ENCODE measurements at regions not wholly inside any gene's neighbourhood (a gene's known extent, or its start where the extent isn't known, plus 50 kb on each side); places are given as distances from the start of the nearest gene placed in this dataset.

DNA sequence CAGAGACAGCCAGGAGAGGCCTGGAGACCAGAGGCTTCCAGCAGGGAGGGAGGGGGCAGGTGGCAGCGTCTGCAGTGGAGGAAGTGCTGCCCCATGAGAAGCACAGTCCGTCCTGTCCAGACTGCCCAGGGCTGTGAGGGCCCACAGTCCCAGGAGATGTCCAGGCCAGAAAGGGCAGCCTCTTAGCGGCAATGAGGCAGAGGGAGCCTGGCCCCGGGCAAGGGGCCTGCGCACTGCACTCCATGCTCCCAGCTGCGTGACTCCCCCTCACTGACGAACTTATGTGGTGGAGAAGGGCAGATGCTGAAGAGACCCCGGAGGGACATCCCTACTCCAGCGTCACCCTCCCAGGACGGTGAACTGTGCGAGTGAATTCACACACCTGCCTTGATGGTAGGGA lies 115.3 kb downstream of the SOX1 start:
- no peak overlapping the region for H3K27ac ChIP-seq
- intact Hi-C loops (cut with DNase I), result no loop called here
- H3K4me1 ChIP-seq, result peaks cover 3% of the 10 kb centered on the region
- H3K27me3 ChIP-seq, result no peaks in the 10 kb centered on the region
- H3K36me3 ChIP-seq, result no peaks in the 10 kb centered on the region
- TF ChIP-seq POLR2AphosphoS5 (IDR thresholded peaks at IDR 0.05; ENCODE audit: insufficient read depth in 1 of 2, low read depth in 1 of 2) (no peak), POLR2A (IDR thresholded peaks at IDR 0.05) (no peak)
- TF ChIP-seq, protein P1, sequence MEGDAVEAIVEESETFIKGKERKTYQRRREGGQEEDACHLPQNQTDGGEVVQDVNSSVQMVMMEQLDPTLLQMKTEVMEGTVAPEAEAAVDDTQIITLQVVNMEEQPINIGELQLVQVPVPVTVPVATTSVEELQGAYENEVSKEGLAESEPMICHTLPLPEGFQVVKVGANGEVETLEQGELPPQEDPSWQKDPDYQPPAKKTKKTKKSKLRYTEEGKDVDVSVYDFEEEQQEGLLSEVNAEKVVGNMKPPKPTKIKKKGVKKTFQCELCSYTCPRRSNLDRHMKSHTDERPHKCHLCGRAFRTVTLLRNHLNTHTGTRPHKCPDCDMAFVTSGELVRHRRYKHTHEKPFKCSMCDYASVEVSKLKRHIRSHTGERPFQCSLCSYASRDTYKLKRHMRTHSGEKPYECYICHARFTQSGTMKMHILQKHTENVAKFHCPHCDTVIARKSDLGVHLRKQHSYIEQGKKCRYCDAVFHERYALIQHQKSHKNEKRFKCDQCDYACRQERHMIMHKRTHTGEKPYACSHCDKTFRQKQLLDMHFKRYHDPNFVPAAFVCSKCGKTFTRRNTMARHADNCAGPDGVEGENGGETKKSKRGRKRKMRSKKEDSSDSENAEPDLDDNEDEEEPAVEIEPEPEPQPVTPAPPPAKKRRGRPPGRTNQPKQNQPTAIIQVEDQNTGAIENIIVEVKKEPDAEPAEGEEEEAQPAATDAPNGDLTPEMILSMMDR (IDR thresholded peaks at IDR 0.05), result no peak
- H3K4me3 ChIP-seq, result no peak overlapping the region
- H3K9me3 ChIP-seq, result no peaks in the 10 kb centered on the region
- no peak for DNase-seq (ENCODE audit: extremely low spot score in 2 of 2)

DNA sequence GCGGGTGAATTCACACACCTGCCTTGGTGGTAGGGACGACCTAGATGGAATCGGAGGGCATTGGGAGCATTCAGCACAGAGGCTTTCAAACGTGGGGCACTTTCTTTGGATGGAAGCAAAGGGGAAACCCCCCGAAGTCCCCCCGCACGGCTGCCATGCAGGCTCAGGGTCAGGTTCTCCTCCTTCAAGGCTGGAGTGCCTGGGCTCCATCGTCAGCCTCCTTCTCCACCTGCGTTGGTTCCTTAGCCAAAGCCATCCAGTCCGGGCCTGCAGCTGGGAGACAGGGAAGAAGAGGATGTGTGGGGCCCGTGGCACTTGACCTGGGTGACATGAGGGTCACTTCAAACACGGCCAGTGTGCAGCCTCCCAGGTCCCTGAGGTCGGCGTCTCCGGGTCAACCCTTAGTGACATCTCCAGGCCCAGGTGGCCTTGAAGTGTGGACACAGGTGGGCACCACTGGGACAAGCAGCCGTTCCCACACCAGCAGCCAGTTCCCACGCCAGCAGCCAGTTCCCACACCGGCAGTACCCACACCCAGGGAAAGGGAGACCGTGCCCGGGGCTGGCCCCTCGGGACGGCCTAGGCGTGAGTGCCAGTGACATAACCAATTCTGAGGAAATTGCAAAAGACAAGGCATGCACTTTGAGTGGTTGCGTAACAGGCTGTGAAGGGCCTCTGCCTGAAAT lies 116.0 kb downstream of the SOX1 start:
- no peaks in the 10 kb centered on the region for H3K36me3 ChIP-seq
- no peak for TF ChIP-seq POLR2AphosphoS5 (IDR thresholded peaks at IDR 0.05; ENCODE audit: insufficient read depth in 1 of 2, low read depth in 1 of 2)
- no peak for TF ChIP-seq POLR2A (IDR thresholded peaks at IDR 0.05)
- TF ChIP-seq, protein P1 (IDR thresholded peaks at IDR 0.05), result no peak
- no peaks in the 10 kb centered on the region for H3K9me3 ChIP-seq
- intact Hi-C loops (cut with DNase I), result no loop called here
- no peak overlapping the region for H3K27ac ChIP-seq
- no peaks in the 10 kb centered on the region for H3K27me3 ChIP-seq
- H3K4me3 ChIP-seq, result no peak overlapping the region
- no peaks in the 10 kb centered on the region for H3K4me1 ChIP-seq
- no peak for DNase-seq (ENCODE audit: extremely low spot score in 2 of 2)

DNA sequence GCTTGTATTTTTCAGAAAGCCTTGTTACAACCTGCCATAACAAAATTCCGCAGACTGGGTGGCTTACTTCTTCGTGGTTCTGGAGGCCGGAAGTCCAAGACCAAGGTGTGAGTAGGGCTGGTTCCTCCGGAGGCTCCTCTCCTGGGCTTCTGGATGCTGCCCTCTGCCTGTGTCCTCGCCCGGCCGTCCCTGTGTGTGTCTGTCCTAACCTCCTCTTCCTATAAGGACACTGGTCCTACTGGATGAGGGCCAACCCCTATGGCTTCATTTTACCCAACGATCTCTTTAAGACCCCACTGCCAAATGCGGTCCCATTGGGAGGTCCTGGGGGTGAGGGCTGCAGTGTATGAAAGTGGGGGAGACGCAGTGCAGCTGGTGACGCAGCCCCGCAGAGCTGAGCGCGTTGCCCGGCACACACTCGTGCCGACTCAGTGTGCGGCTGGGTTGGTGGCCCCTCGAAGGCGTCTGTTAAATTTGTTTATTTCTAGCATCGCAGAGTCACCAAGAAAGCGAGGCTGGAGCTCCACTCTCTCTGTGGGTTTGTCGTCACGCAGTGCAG lies 116.7 kb downstream of the SOX1 start:
- no peak for DNase-seq (ENCODE audit: extremely low spot score in 2 of 2)
- Histone ChIP-seq H3K9me3 (no peaks in the 10 kb centered on the region), H3K4me1 (no peaks in the 10 kb centered on the region), H3K27me3 (no peaks in the 10 kb centered on the region), H3K27ac (no peak overlapping the region), H3K36me3 (no peaks in the 10 kb centered on the region), H3K4me3 (no peak overlapping the region)
- intact Hi-C loops (cut with DNase I), result no loop called here
- TF ChIP-seq POLR2A (IDR thresholded peaks at IDR 0.05) (no peak), POLR2AphosphoS5 (IDR thresholded peaks at IDR 0.05; ENCODE audit: insufficient read depth in 1 of 2, low read depth in 1 of 2) (no peak)
- TF ChIP-seq, protein P1 (IDR thresholded peaks at IDR 0.05), result no peak

DNA sequence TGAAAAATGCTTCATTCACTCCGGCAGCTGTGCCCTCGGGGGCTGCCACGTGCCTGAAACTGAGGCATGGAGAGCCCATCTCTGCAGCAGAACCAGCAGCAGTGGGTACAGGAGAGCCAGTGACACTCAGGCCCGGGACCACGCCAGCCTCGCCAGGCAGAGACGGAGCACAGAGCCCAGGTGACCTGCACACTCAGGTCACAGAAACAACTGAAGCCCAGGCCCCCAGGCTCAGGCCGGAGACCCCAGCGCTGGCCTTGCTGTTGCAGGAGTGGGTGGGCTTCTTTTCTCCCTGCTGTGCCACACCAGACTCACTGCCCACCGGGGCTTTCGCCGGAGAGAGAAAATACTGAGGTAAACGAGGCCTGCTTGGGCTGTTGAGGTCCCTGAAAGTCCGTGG lies 117.3 kb downstream of the SOX1 start:
- no peaks in the 10 kb centered on the region for H3K36me3 ChIP-seq
- H3K27ac ChIP-seq, result no peak overlapping the region
- TF ChIP-seq POLR2A (IDR thresholded peaks at IDR 0.05), result no peak
- no peak for TF ChIP-seq POLR2AphosphoS5 (IDR thresholded peaks at IDR 0.05; ENCODE audit: insufficient read depth in 1 of 2, low read depth in 1 of 2)
- TF ChIP-seq, protein P1 (IDR thresholded peaks at IDR 0.05), result no peak
- DNase-seq (ENCODE audit: extremely low spot score in 2 of 2), result no peak
- no peaks in the 10 kb centered on the region for H3K27me3 ChIP-seq
- no peak overlapping the region for H3K4me3 ChIP-seq
- H3K9me3 ChIP-seq, result no peaks in the 10 kb centered on the region
- intact Hi-C loops (cut with DNase I), result no loop called here
- H3K4me1 ChIP-seq, result no peaks in the 10 kb centered on the region

DNA sequence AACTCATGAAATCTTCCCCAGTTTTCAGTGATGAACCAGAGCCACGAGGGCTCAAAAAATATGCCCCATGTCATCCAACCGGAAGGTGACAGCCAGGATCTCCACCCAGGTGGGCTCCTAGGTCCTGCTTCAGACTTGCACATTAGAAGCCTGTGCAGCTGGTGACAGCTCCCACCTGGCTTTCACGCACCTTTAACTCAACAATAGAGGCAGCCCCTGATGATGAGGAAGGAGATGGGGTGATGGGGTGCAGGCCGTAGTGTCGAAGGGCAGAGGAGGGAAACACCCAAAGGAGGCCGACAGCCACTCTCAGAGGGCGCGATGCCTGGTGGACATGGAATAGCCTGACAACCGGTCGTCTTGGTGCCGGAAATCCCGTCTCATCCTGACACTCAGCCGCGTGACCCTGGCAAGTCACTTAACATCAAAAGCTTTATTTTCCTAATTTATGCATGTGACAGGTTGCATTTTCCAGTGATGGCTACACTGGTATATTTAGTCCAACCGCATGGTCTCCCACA lies 118.0 kb downstream of the SOX1 start:
- intact Hi-C loops (cut with DNase I), result no loop called here
- H3K27me3 ChIP-seq, result no peaks in the 10 kb centered on the region

More for the DNA sequence above, 118.0 kb downstream of the SOX1 start:
- Histone ChIP-seq H3K36me3 (no peaks in the 10 kb centered on the region), H3K4me3 (no peak overlapping the region), H3K27ac (no peak overlapping the region), H3K4me1 (no peaks in the 10 kb centered on the region), H3K9me3 (no peaks in the 10 kb centered on the region)
- no peak for DNase-seq (ENCODE audit: extremely low spot score in 2 of 2)
- TF ChIP-seq POLR2AphosphoS5 (IDR thresholded peaks at IDR 0.05; ENCODE audit: insufficient read depth in 1 of 2, low read depth in 1 of 2) (no peak), POLR2A (IDR thresholded peaks at IDR 0.05) (no peak)
- TF ChIP-seq, protein P1 (IDR thresholded peaks at IDR 0.05), result no peak
